ENCODE measurements at regions not wholly inside any gene's neighbourhood (a gene's known extent, or its start where the extent isn't known, plus 50 kb on each side); places are given as distances from the start of the nearest gene placed in this dataset.

DNA sequence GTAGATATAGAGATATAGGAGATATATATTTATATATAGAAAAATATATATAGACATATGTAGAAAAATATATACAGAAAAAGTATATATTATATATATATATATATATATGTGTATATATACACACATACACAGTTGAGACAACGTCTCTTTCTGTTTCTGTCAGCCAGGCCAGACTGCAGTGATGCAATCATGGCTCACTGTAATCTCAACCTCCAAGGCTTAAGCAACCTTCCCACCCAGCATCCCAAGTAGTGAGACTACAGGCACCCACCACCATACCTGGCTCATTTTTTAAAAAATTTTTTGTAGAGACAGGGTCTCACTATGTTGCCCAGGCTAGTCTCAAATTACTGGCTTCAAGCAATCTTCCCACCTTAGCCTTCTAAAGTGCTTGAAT, 426.3 kb downstream of the GPM6A start:
- TF ChIP-seq, protein P1, sequence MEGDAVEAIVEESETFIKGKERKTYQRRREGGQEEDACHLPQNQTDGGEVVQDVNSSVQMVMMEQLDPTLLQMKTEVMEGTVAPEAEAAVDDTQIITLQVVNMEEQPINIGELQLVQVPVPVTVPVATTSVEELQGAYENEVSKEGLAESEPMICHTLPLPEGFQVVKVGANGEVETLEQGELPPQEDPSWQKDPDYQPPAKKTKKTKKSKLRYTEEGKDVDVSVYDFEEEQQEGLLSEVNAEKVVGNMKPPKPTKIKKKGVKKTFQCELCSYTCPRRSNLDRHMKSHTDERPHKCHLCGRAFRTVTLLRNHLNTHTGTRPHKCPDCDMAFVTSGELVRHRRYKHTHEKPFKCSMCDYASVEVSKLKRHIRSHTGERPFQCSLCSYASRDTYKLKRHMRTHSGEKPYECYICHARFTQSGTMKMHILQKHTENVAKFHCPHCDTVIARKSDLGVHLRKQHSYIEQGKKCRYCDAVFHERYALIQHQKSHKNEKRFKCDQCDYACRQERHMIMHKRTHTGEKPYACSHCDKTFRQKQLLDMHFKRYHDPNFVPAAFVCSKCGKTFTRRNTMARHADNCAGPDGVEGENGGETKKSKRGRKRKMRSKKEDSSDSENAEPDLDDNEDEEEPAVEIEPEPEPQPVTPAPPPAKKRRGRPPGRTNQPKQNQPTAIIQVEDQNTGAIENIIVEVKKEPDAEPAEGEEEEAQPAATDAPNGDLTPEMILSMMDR (IDR thresholded peaks at IDR 0.05) = no peak
- TF ChIP-seq POLR2A (IDR thresholded peaks at IDR 0.05) = no peak

Measured in testis (tissue), 2 donors.